Mesendoderm (in vitro differentiated cells): ENCODE measurements at regions not wholly inside any gene's neighbourhood (a gene's known extent, or its start where the extent isn't known, plus 50 kb on each side); places are given as distances from the start of the nearest gene placed in this dataset.

ENCODE experiments used
- DNase-seq: peaks from one replicate; pipeline ENCODE4 v3.0.0; 2013
- H2AK5ac ChIP-seq: 2 replicates; pipeline ENCODE4 v1.6.1; 2013; ENCODE audit warnings: low read length, inconsistent platforms
- H2BK120ac ChIP-seq: 2 replicates; pipeline ENCODE4 v1.6.1; 2013; ENCODE audit warnings: low read depth, mild to moderate bottlenecking, low read length, moderate library complexity, mixed read lengths
- H2BK15ac ChIP-seq: replicated peaks from 2 replicates; pipeline ENCODE4 v1.6.1; 2013; ENCODE audit warnings: low read depth, mild to moderate bottlenecking, moderate library complexity
- H2BK5ac ChIP-seq: 2 replicates; pipeline ENCODE4 v1.6.1; 2013; ENCODE audit warnings: low read length, inconsistent platforms
- H3K18ac ChIP-seq: 2 replicates; pipeline ENCODE4 v1.6.1; 2013; ENCODE audit warnings: mild to moderate bottlenecking, low read length, mixed read lengths
- H3K23ac ChIP-seq: one replicate; pipeline ENCODE4 v1.6.1; 2013; ENCODE audit warnings: low read length
- H3K27ac ChIP-seq: 2 replicates; pipeline ENCODE4 v1.5.1; 2013; ENCODE audit warnings: low read depth, mild to moderate bottlenecking, inconsistent platforms, low read length, moderate library complexity
- H3K27me3 ChIP-seq: 2 replicates; pipeline ENCODE4 v1.6.1; 2013; ENCODE audit warnings: low read length, control low read depth, mild to moderate bottlenecking, inconsistent platforms; ENCODE audit not compliant: insufficient read depth, poor library complexity
- H3K36me3 ChIP-seq: 2 replicates; pipeline ENCODE4 v1.6.1; 2013; ENCODE audit warnings: low read length, inconsistent platforms; ENCODE audit not compliant: control insufficient read depth, insufficient read depth
- H3K4ac ChIP-seq: one replicate; pipeline ENCODE4 v1.6.1; 2013; ENCODE audit warnings: low read depth, mild to moderate bottlenecking, low read length, moderate library complexity
- H3K4me1 ChIP-seq: 2 replicates; pipeline ENCODE4 v1.6.1; 2013; ENCODE audit warnings: low read depth, low read length, inconsistent platforms; ENCODE audit not compliant: control insufficient read depth
- H3K4me2 ChIP-seq: 2 replicates; pipeline ENCODE4 v1.6.1; 2013; ENCODE audit warnings: low read length
- H3K4me3 ChIP-seq: 2 replicates; pipeline ENCODE4 v1.5.1; 2013; ENCODE audit warnings: mild to moderate bottlenecking, low read length
- H3K56ac ChIP-seq: one replicate; pipeline ENCODE4 v1.6.1; 2013; ENCODE audit warnings: low read length
- H3K79me1 ChIP-seq: 2 replicates; pipeline ENCODE4 v1.6.1; 2013; ENCODE audit warnings: low read length, inconsistent platforms
- H3K79me2 ChIP-seq: 2 replicates; pipeline ENCODE4 v1.6.1; 2013; ENCODE audit warnings: mild to moderate bottlenecking, low read length; ENCODE audit not compliant: control insufficient read depth, insufficient read depth
- H3K9ac ChIP-seq: 2 replicates; pipeline ENCODE4 v1.6.1; 2013; ENCODE audit warnings: low read length, inconsistent platforms
- H4K5ac ChIP-seq: one replicate; pipeline ENCODE4 v1.6.1; 2013; ENCODE audit warnings: low read length
- H4K8ac ChIP-seq: one replicate; pipeline ENCODE4 v1.6.1; 2013; ENCODE audit warnings: low read depth, mild to moderate bottlenecking, control low read depth, low read length, moderate library complexity
- WGBS: extraction: QIAGEN DNeasy Blood & Tissue Kit; methylation state at CpG from one replicate; pipeline ENCODE4 v1.1.7; 2013; ENCODE audit warnings: low lambda C conversion rate, missing lambda C conversion rate; ENCODE audit not compliant: insufficient coverage; ENCODE audit errors: extremely low coverage; 5-methylcytosine and 5-hydroxymethylcytosine counted together

DNA sequence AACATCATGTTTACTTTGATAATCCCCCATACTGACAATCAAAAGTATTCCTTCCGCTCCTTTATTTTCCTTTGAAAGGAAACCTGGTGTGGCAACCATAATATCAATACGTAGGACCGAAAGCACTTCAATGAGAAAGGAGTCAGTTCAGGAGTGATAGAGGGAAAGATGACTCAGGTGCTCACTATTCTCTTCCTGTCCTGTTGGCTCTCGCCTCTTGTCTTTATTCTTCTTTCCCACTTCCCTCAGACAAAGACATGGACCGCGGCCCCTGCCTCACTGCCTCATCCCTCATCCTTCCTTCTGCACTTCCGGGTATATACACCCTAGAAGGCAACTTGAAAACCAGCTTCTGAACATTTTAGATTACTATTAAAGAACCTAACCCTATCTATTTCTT is 49.8 kb upstream of the TNIP3 start:
- Histone ChIP-seq H2BK120ac (no peak overlapping the region), H3K56ac (no peak overlapping the region), H2AK5ac (no peak overlapping the region), H3K27me3 (no peaks in the 10 kb centered on the region), H2BK15ac (no peak overlapping the region), H3K79me2 (no peaks in the 10 kb centered on the region), H3K4me2 (no peak overlapping the region), H3K79me1 (no peaks in the 10 kb centered on the region), H3K23ac (no peak overlapping the region), H2BK5ac (no peak overlapping the region), H4K5ac (no peak overlapping the region), H3K4me3 (no peak overlapping the region), H3K36me3 (no peaks in the 10 kb centered on the region), H4K8ac (no peak overlapping the region), H3K18ac (no peak overlapping the region), H3K4me1 (no peaks in the 10 kb centered on the region), H3K4ac (no peak overlapping the region), H3K27ac (no peak overlapping the region), H3K9ac (no peak overlapping the region)
- DNase-seq, result peak; percentile 13
- WGBS, result no CpG with 5 or more reads among the region's 7 CpGs
